ENCODE measurements at regions not wholly inside any gene's neighbourhood (a gene's known extent, or its start where the extent isn't known, plus 50 kb on each side); places are given as distances from the start of the nearest gene placed in this dataset.

GRCh38 chr10:2618690-2619089 is 448.7 kb upstream of the PFKP start:
- TF ChIP-seq SP1 (IDR thresholded peaks at IDR 0.05) = no peak
- no peak for TF ChIP-seq BHLHE40 (IDR thresholded peaks at IDR 0.05; ENCODE audit: borderline replicate concordance)
- no peak for TF ChIP-seq CTBP1 (IDR thresholded peaks at IDR 0.05; ENCODE audit: borderline replicate concordance)
- no peak for TF ChIP-seq ARNT (IDR thresholded peaks at IDR 0.05)
- TF ChIP-seq FOXA1 (IDR thresholded peaks at IDR 0.05) = no peak
- no peak for TF ChIP-seq HDGF (IDR thresholded peaks at IDR 0.05; ENCODE audit: borderline replicate concordance)
- TF ChIP-seq FOXK2 (IDR thresholded peaks at IDR 0.05) = no peak
- no peak for TF ChIP-seq FOXM1 (IDR thresholded peaks at IDR 0.05; ENCODE audit: borderline replicate concordance)
- no peak for TF ChIP-seq TARDBP (IDR thresholded peaks at IDR 0.05)
